ENCODE measurements at regions not wholly inside any gene's neighbourhood (a gene's known extent, or its start where the extent isn't known, plus 50 kb on each side); places are given as distances from the start of the nearest gene placed in this dataset.

DNA sequence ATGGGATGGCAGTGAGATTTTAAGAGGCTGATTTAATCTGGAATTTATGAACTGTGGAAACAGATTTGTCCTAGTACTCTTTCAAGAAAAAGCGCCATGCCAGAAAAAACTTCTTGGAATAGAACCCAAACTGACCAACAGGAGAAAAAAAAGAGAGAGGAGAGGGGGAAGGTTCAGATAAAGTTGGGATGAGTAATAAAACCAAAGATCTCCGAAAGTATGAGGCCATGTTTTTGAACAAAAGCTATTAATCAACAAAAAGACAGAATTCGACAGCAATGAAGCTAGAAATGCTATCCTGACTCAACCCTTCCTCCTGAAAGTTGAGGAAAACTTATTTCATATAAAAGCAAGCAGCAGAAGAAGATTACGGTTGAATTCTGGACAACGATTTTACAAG is 135.5 kb downstream of the CEMIP2 start:
- TF ChIP-seq REST (IDR thresholded peaks at IDR 0.05; ENCODE audit: insufficient read depth in 1 of 2, low read depth in 2 of 2, low read length in 2 of 2) (no peak), FOXP2 (optimal IDR thresholded peaks at IDR 0.05; ENCODE audit: borderline replicate concordance, extremely low read depth, extremely low read length, insufficient read depth) (no peak), SIN3A (IDR thresholded peaks at IDR 0.05; ENCODE audit: borderline replicate concordance, insufficient read depth, low read length) (no peak), TAF1 (IDR thresholded peaks at IDR 0.05; ENCODE audit: borderline replicate concordance, insufficient read depth, low read length) (no peak), POLR2AphosphoS5 (IDR thresholded peaks at IDR 0.05; ENCODE audit: low read depth, low read length) (no peak)

- TF ChIP-seq POLR2AphosphoS5 (IDR thresholded peaks at IDR 0.05; ENCODE audit: low read depth, low read length): no peak
- TF ChIP-seq SIN3A (IDR thresholded peaks at IDR 0.05; ENCODE audit: borderline replicate concordance, insufficient read depth, low read length): no peak
- no peak for TF ChIP-seq TAF1 (IDR thresholded peaks at IDR 0.05; ENCODE audit: borderline replicate concordance, insufficient read depth, low read length)
- TF ChIP-seq FOXP2 (optimal IDR thresholded peaks at IDR 0.05; ENCODE audit: borderline replicate concordance, extremely low read depth, extremely low read length, insufficient read depth): no peak
- no peak for TF ChIP-seq REST (IDR thresholded peaks at IDR 0.05; ENCODE audit: insufficient read depth in 1 of 2, low read depth in 2 of 2, low read length in 2 of 2)
These were observed 137.8 kb downstream of the CEMIP2 start for GRCh38 chr9:71630377-71630995.

- no peak for TF ChIP-seq SIN3A (IDR thresholded peaks at IDR 0.05; ENCODE audit: borderline replicate concordance, insufficient read depth, low read length)
- no peak for TF ChIP-seq FOXP2 (optimal IDR thresholded peaks at IDR 0.05; ENCODE audit: borderline replicate concordance, extremely low read depth, extremely low read length, insufficient read depth)
- no peak for TF ChIP-seq REST (IDR thresholded peaks at IDR 0.05; ENCODE audit: insufficient read depth in 1 of 2, low read depth in 2 of 2, low read length in 2 of 2)
- no peak for TF ChIP-seq TAF1 (IDR thresholded peaks at IDR 0.05; ENCODE audit: borderline replicate concordance, insufficient read depth, low read length)
- TF ChIP-seq POLR2AphosphoS5 (IDR thresholded peaks at IDR 0.05; ENCODE audit: low read depth, low read length): no peak
These were observed 138.6 kb downstream of the CEMIP2 start for GRCh38 chr9:71629578-71630215.

DNA sequence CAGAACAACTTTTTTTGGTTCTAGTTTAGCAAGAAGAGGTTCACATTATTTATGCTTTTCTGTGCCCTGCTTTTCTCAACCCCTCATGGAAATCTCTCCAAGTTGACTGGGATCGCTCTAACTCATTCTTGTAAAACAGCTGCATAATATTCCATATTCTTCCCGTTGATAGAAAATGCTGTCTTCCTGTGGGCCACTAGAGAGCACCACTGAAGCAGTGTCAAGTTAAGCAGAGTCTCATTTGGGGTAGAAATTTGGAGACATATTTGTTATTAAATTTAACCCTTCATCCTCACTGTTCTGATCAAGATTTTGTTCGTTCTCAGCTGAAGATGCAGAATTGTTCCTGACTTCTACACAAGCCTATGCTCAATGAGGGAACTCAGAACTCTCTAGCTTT is 140.1 kb downstream of the CEMIP2 start:
- TF ChIP-seq POLR2AphosphoS5 (IDR thresholded peaks at IDR 0.05; ENCODE audit: low read depth, low read length): no peak
- no peak for TF ChIP-seq TAF1 (IDR thresholded peaks at IDR 0.05; ENCODE audit: borderline replicate concordance, insufficient read depth, low read length)

DNA sequence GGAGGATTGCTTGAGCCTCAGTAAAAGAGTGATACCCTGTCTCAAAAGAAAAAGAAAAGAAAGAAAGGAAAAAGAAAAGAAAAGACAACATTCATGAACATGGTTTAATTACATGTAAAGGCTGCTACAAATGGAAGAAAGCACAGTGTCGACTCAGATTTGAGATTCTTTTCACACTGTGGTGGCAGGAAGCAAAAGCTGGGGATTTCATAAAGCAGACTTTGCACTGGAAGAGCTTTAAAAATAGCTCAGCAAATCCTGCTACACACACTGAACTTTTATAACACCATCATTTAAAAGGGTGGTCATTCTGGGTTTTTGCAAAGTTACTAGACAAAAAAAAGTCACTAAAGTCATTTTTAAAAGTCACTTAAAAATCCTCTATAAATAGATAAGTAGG is 140.8 kb downstream of the CEMIP2 start:
- TF ChIP-seq TAF1 (IDR thresholded peaks at IDR 0.05; ENCODE audit: borderline replicate concordance, insufficient read depth, low read length) (no peak), SIN3A (IDR thresholded peaks at IDR 0.05; ENCODE audit: borderline replicate concordance, insufficient read depth, low read length) (no peak), FOXP2 (optimal IDR thresholded peaks at IDR 0.05; ENCODE audit: borderline replicate concordance, extremely low read depth, extremely low read length, insufficient read depth) (no peak), REST (IDR thresholded peaks at IDR 0.05; ENCODE audit: insufficient read depth in 1 of 2, low read depth in 2 of 2, low read length in 2 of 2) (no peak), POLR2AphosphoS5 (IDR thresholded peaks at IDR 0.05; ENCODE audit: low read depth, low read length) (no peak)

Data from PFSK-1 (cell line).